A172 (cell line): ENCODE measurements at regions not wholly inside any gene's neighbourhood (a gene's known extent, or its start where the extent isn't known, plus 50 kb on each side); places are given as distances from the start of the nearest gene placed in this dataset.

ENCODE experiments used
- DNase-seq: peaks from one replicate; pipeline ENCODE4 v3.0.0-alpha.2; 2015; ENCODE audit warnings: low spot score

GRCh38 chr9:82612942-82613341 is 450.0 kb downstream of the RASEF start:
- DNase-seq = no peak

- DNase-seq = no peak
Measured at GRCh38 chr9:82613498-82613897, 449.4 kb downstream of the RASEF start.

GRCh38 chr9:82616545-82616944 is 446.4 kb downstream of the RASEF start:
- no peak for DNase-seq

GRCh38 chr9:82621447-82621846 is 441.5 kb downstream of the RASEF start:
- DNase-seq = peak; percentile 32

GRCh38 chr9:82637368-82637767 is 425.6 kb downstream of the RASEF start:
- no peak for DNase-seq

GRCh38 chr9:82645600-82645999 is 417.3 kb downstream of the RASEF start:
- peak; percentile 30 for DNase-seq

- no peak for DNase-seq
Measured at GRCh38 chr9:82650368-82650767, 412.6 kb downstream of the RASEF start.

- DNase-seq = no peak
Measured at GRCh38 chr9:82651474-82651873, 411.5 kb downstream of the RASEF start.

GRCh38 chr9:82665324-82665723 is 397.6 kb downstream of the RASEF start:
- no peak for DNase-seq

GRCh38 chr9:82668689-82669199 is 394.2 kb downstream of the RASEF start:
- no peak for DNase-seq

GRCh38 chr9:82670000-82670399 is 392.9 kb downstream of the RASEF start:
- no peak for DNase-seq

- DNase-seq = no peak
Measured at GRCh38 chr9:82670726-82671125, 392.2 kb downstream of the RASEF start.

GRCh38 chr9:82673201-82673600 is 389.7 kb downstream of the RASEF start:
- no peak for DNase-seq

GRCh38 chr9:82673919-82674318 is 389.0 kb downstream of the RASEF start:
- no peak for DNase-seq

GRCh38 chr9:82675102-82675501 is 387.8 kb downstream of the RASEF start:
- no peak for DNase-seq

- DNase-seq = no peak
Measured at GRCh38 chr9:82675605-82676004, 387.3 kb downstream of the RASEF start.

GRCh38 chr9:82677086-82677485 is 385.9 kb downstream of the RASEF start:
- DNase-seq = no peak

- no peak for DNase-seq
Measured at GRCh38 chr9:82679472-82679871, 383.5 kb downstream of the RASEF start.

GRCh38 chr9:82680179-82680935 is 382.6 kb downstream of the RASEF start:
- no peak for DNase-seq

- DNase-seq = no peak
Measured at GRCh38 chr9:82681809-82682208, 381.1 kb downstream of the RASEF start.

GRCh38 chr9:82682431-82682830 is 380.5 kb downstream of the RASEF start:
- no peak for DNase-seq

GRCh38 chr9:82695704-82696103 is 367.2 kb downstream of the RASEF start:
- no peak for DNase-seq

- DNase-seq = peak; percentile 2
Measured at GRCh38 chr9:82706786-82707185, 356.2 kb downstream of the RASEF start.

- DNase-seq = no peak
Measured at GRCh38 chr9:82716821-82717220, 346.1 kb downstream of the RASEF start.
